MM.1S (cell line): ENCODE measurements at regions not wholly inside any gene's neighbourhood (a gene's known extent, or its start where the extent isn't known, plus 50 kb on each side); places are given as distances from the start of the nearest gene placed in this dataset.

Source experiments
- CTCF ChIP-seq: fragments of 300-600 bp; sonication (generic); IDR thresholded peaks from 2 replicates; pipeline ENCODE4 v1.5.1; 2016; ENCODE audit warnings: antibody characterized with exemption, low read length, mixed read lengths
- EZH2 ChIP-seq: fragments of 300-600 bp; sonication (generic); optimal IDR thresholded peaks from 2 replicates; pipeline ENCODE3; 2017; ENCODE audit warnings: low read depth, mild to moderate bottlenecking, antibody characterized with exemption, low read length, mixed read lengths
- EZH2phosphoT487 ChIP-seq: fragments of 300-600 bp; sonication (generic); IDR thresholded peaks from 2 replicates; pipeline ENCODE4 v1.6.1; 2018; ENCODE audit warnings: antibody characterized with exemption, low read length

GRCh38 chr20:58051367-58051766, 177.1 kb downstream of the ANKRD60 start:
- TF ChIP-seq CTCF (no peak), EZH2 (no peak), EZH2phosphoT487 (no peak)
